HG03139 (cell line): ENCODE measurements at regions not wholly inside any gene's neighbourhood (a gene's known extent, or its start where the extent isn't known, plus 50 kb on each side); places are given as distances from the start of the nearest gene placed in this dataset.

ENCODE experiments used
- ATAC-seq: cut with Tn5 transposase; IDR thresholded peaks from one replicate; pipeline ENCODE4 v1.9.1; 2021; ENCODE audit not compliant: unreplicated experiment

GRCh38 chrX:15191830-15192229 is 78.1 kb downstream of the ASB9 start:
- no peak for ATAC-seq

DNA sequence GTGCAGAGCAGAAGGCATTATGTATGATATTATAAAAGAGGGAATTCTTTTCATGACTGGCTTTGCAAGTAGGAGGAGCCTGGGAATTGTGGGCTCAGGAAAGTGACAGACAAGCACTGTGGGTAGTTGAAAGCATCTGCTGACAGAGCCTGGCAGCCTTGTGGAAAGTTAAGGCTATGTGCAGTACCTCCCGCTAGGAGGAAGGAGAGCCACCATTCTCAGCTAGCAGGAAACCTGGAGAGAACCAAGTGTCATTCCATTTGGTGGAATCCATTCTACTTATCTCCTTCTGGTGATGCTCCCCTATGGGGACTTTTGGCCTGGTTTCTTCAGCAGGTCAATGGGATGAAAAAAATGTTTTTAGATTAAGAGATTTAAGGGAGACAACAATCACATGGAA is 81.8 kb downstream of the ASB9 start:
- ATAC-seq: no peak

DNA sequence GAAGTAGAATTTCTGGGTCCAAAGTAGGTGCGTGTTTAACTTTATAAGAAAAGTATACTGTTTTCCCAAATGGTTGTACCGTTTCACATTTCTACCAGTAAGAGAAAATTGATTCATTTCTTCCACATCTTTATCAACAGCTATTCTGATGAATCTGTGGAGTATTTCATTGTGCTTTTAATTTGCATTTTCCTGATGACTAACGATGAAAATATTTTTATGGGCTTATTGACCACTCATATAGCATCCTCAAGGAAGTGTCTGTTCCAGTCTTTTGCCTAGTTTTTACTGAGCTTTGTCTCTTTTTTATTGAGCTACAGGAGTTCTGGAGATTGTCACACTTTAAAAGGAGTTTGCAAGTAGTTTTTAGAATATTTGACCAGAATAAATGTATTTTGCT is 92.6 kb downstream of the ASB9 start:
- no peak for ATAC-seq

DNA sequence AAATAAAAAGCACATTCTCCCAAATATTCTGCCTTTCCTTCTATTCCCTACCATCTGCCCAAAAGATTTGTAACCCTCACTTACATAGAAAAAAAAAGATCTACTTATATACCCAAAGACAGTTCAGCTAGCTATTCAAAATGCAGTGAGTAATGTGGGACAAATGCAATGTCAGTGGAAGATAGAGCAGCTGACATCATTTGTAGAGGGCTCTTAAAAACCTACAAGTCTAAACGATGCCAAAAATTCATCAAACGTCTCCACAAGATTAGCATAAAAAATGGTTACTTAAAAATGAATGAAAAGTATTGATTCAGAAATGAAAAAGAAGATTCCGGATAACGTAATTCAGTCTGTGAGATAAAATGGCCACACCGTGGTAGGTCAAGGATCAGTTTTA is 96.5 kb downstream of the ASB9 start:
- ATAC-seq: no peak

DNA sequence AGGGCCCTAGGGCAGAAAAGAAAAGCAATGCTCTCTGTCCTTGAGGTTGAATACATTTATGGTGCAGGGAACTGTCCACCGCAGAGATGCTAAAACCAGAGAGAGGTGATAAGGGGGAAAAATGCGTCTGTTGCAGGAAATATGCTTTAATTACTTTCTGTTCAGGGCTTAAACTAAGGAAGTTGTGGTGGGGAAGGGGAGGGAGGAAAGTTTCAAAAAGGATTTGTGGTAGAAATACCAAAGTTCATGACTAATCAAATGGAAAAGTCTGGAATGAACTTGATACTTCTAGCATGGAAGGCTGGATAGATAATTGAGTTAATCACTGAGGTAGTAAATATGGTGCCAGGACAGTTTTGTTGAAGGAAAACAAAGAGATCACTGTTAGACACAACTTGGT is 99.0 kb downstream of the ASB9 start:
- no peak for ATAC-seq

GRCh38 chrX:15167826-15168225 is 102.1 kb downstream of the ASB9 start:
- no peak for ATAC-seq

GRCh38 chrX:15165832-15166231 is 104.1 kb downstream of the ASB9 start:
- ATAC-seq: no peak

DNA sequence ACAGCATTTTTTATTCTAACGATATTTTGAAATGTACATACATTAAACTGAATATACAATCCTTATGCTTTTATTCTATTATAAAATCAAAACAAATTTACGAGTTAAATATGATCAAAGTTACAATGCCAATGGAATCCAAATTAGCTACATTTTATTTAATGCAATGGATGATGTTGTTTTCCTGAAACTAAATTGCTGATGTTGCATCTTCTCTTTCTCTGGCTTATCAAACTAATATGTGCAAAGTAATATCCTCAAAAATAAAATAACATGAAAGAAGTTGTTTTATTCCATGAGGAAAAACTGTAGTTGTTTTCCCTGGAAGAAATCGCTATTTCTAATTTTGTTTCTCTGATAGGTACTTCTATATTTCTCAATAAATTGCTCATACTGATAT is 106.8 kb downstream of the ASB9 start:
- no peak for ATAC-seq

- ATAC-seq: peak; percentile 42
Observed at GRCh38 chrX:15160558-15161095, 109.3 kb downstream of the ASB9 start.

DNA sequence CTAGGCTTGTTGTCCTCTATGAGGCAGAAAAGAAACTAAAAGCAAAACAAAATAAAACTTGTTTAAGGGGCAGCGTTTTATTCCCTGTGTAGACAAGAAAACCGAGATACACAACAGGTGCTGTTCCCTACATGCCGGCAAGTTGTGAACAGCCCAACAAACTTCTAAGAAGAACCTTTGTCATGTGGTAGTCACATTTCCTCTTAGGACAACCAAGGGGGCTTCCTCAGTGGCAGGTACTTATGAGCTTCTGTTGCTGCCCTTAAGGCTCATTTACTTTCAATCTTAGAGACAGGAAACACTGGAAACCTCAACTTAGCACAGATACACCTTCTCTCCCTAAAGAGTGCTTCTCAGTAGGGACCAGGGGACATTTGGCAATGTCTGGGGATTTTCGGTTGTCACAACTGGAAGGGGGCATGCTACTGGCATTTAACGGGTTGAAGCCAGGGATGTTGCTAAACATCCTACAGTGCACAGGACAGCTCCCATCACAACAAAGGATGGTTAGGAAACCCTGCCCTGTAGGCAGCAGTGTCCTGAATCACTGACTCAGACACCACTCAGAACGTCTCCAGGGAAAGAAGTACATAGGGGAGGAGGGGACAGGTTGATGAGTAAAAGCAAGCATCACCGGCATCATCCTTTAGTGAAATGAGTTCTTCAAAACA is 111.0 kb downstream of the ASB9 start:
- no peak for ATAC-seq

GRCh38 chrX:15158350-15158735 is 111.5 kb downstream of the ASB9 start:
- ATAC-seq: no peak

GRCh38 chrX:15157624-15158023 is 112.3 kb downstream of the ASB9 start:
- no peak for ATAC-seq

DNA sequence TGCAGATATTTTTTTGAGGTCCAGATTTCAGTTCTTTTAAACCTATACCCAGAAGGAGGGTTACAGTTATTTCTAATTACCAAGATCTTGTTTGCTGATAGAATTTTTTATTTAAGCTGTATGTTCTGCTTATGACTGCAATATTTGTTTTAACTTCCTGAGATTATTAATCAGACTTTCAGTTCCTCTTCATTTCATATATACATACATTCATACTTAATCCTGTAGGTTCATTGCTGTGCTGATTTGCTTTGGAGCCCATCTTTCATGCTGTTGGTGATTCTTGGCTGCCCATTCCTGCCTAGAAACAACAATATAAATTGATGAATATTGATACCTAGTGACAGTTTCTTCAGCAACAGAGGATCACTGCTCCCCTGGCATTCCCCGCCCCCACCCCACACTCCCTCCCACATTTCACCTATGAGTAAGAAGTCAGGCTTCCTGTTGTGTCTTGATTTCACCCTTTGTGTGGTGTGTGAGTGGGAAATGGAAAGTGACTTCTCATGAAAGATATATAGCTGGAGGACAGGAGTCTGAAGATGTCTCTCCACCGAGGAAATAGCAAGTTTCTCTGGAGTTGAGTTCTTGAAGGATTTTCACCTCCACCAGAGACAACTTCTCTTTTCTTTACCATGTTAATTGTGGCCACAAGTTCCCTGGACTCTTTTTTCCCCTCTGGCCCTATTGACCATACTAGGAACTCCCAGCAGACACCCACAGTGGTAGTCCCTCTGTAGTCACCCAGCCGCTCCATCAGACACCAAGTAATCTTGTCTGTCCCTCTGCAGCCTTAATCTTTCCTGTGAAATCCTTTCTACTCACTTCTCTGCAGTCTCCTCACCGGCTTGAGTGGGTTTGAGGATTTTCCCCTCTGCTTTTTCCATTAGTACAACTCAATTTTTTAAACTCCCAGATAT is 118.4 kb downstream of the ASB9 start:
- ATAC-seq: peak; percentile 54

GRCh38 chrX:15150586-15150985 is 119.3 kb downstream of the ASB9 start:
- no peak for ATAC-seq

DNA sequence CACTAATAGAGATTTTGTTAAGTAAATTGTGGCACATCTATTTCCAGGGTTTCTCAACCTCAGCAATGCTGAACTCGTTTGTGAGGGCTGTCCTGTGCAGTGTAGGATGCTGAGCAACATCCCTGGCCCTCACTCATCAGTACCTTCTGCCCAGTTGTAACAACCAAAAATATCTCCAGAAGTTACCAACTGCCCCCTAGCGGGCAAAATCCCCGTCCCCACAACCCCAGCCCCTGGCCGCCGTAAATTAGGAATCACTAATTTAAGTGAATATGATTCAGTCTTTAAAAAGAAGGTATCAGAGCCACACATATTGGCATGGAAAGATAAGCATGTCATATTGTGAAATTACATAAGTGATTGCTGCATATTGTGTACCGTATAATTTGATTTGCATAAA is 123.4 kb downstream of the ASB9 start:
- ATAC-seq: no peak

- no peak for ATAC-seq
Observed at GRCh38 chrX:15143825-15144121, 126.1 kb downstream of the ASB9 start.

DNA sequence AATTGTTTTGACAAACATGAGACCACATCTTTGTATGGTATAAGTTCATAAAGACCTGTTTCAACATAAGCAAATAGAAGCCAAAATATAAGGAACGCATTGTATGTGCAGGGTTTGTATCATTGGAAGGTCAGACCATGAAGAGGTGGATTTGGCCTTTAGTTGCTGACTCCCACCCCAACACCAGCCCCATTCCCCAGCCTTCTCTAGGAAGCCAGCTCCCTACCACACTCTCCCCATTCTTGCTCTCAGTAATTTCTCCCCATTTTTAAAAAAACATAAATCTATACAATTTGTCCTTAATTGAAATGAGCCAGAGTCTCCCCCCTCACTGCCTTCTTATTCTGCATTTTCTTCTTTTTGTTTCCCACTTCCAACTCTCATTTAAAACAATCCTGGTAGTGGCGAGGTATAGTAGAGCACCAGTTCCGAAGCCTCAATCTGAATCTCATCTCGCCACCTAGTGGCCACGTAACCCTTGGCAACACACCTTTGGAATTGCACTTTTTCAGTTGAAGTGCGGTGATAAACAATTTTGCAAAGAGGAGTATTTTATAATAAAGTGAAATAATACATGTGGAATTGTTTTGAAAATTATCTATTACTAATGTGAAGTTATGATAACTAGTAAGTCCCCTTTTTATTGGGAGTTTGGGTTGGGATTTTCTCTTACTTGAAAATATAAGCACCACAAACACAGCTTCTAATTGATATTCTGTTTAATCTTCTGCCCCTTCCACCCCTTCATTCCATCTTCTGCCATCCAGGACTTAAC is 126.6 kb downstream of the ASB9 start:
- no peak for ATAC-seq

- no peak for ATAC-seq
Observed at GRCh38 chrX:15142084-15142715, 127.7 kb downstream of the ASB9 start.

GRCh38 chrX:15136795-15137194 is 133.1 kb downstream of the ASB9 start:
- ATAC-seq: no peak

DNA sequence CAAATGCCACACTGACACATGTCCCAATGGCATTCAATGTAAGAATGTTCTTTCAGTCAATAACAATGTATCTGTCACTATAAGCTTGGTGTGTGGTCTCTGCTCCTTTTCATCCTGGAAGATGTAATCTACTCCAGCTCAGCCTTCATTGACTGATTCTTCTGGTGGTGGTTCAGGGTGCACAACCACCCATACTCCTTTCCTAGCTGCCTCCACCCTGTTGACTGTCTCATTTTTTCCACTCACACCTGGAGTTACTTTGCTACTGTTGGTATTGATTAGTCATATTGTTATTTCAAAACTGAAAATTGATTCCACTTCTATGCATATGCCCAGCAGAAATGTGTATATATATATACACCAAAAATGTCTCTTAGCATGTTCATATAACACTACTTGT is 140.5 kb downstream of the ASB9 start:
- no peak for ATAC-seq

DNA sequence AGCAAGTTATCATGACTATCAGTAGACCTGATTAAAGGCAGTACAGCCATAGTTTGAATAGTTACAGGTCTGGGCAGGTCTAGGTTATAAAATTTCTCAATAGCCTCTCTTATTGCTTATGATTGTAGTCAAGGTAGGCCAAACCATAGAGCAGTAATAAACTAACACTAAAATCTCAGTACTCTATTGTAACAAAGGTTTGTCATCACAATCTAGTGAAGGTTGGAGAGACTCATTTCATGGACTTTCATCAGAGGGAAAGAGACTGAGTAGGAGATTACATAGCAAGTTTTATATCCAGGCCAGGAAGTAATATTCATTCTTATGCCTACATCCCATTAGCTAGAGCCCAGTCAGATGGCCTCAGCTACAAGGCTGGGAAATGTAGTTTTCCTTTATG is 141.0 kb downstream of the ASB9 start:
- no peak for ATAC-seq
